GM21515 (cell line): ENCODE measurements at regions not wholly inside any gene's neighbourhood (a gene's known extent, or its start where the extent isn't known, plus 50 kb on each side); places are given as distances from the start of the nearest gene placed in this dataset.

Experiments used
- ATAC-seq: cut with Tn5 transposase; IDR thresholded peaks from one replicate; pipeline ENCODE4 v1.9.1; 2021; ENCODE audit not compliant: unreplicated experiment

- ATAC-seq = no peak
These were observed 63.0 kb downstream of the C5orf15 start for GRCh38 chr5:133905424-133905823.

GRCh38 chr5:133904641-133905040, 63.8 kb downstream of the C5orf15 start:
- no peak for ATAC-seq

GRCh38 chr5:133902511-133903118, 65.8 kb downstream of the C5orf15 start:
- no peak for ATAC-seq

- no peak for ATAC-seq
These were observed 67.7 kb downstream of the C5orf15 start for GRCh38 chr5:133900534-133901270.

DNA sequence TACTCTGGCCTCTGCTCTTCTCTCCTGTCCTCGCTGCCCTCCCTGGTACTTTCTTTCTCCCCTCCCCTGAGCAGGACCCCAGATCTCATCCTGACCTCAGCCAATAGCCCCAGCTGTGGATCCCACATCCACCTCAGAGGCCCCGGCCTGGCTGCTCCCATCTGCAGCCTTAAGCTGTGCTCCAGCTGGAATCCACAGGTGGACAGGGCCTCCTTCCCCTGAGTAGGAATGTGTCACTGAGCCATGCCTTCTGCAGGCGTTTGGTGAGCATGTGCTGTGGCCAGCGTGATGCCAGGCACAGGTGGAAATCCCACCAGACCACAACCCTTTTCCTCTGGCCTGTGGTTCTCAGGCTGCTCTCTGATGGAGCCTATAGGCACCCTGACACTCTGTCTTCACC, 68.9 kb downstream of the C5orf15 start:
- ATAC-seq = no peak

- no peak for ATAC-seq
These were observed 70.0 kb downstream of the C5orf15 start for GRCh38 chr5:133898440-133898839.

GRCh38 chr5:133897431-133897830, 71.0 kb downstream of the C5orf15 start:
- ATAC-seq = no peak

GRCh38 chr5:133896873-133897272, 71.6 kb downstream of the C5orf15 start:
- ATAC-seq = no peak

DNA sequence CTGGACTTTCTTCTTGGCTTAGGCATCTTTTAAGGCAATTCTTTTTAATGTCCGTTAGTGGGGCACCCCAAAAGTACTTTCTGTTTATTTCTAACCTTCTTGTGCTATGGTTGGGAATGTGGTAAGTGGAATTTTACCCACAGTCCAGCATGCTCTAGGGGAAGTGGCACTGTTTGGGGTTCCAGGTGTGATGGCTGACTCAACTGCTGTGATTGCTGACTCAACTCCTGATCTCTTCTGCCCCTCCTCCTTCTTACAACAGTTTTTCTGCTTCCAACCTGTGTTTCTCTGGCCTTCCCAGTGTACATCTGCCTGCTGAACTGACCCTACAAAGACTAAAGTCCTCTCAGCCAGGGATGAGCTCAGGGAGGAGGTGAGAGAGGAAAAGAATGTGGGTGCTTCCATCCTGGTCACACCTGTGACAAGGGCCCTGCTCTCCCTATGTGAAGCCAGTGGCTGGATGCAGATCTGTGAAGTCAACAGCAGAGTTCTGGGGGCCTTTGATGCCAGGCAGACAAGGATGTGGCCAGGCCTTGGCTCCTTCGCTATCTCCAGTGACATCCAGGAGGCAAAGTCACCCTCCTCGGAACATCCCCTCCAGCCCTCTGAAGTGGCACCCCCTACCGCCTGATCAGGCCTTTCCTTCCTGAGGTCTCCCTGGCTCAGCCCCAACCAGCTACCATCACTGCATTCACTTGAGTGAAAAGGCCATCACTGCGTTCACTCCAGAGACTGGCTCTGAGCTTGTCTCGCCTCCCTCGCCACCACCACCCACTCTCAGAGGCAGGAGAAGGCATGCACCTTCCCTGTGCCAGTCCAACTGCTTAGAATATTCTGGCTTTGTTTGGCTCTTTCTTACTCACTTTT, 72.2 kb downstream of the C5orf15 start:
- no peak for ATAC-seq

DNA sequence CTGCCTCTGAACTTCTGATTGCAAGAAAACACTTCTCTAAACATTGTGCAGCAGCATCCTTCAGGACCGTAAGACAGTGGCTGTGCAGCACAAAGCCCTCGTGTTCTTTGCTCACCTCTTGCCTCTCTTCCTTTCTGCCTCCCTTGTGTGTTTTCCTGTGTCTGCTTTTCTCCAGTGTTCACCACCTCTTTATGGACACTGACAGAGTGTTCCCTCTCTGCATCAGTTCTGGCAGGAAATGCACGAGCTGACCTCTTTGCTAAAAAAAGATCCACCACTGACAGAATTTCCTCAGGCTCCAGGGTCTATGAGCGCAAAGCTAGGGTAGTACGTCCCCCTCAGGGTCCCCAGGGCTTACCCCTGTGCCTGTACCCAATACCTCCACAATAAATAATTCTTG, 74.3 kb downstream of the C5orf15 start:
- ATAC-seq = no peak

- no peak for ATAC-seq
These were observed 75.7 kb downstream of the C5orf15 start for GRCh38 chr5:133892774-133893173.

- no peak for ATAC-seq
These were observed 76.1 kb downstream of the C5orf15 start for GRCh38 chr5:133892306-133892705.

- ATAC-seq = no peak
These were observed 77.0 kb downstream of the C5orf15 start for GRCh38 chr5:133891390-133891789.

- ATAC-seq = no peak
These were observed 77.6 kb downstream of the C5orf15 start for GRCh38 chr5:133890776-133891280.

- no peak for ATAC-seq
These were observed 78.1 kb downstream of the C5orf15 start for GRCh38 chr5:133890314-133890713.

- ATAC-seq = no peak
These were observed 79.0 kb downstream of the C5orf15 start for GRCh38 chr5:133889271-133889905.

DNA sequence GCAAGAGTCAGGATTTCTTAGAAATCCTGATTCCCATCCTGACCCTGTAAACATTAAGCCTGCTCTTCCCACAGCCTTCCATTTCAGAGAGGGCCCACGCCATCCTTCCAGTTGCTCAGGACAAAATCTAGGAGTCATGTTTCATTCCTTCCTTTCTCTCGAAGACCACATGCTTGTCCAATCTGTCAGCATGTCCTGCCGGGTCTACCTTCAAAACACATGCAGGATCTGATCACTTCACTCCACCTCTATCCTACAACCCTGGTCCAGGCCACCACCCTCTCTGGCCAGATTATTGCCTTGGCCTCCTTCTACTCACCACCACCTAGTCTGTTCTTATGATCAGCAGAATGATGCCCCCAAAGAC, 79.8 kb downstream of the C5orf15 start:
- no peak for ATAC-seq

DNA sequence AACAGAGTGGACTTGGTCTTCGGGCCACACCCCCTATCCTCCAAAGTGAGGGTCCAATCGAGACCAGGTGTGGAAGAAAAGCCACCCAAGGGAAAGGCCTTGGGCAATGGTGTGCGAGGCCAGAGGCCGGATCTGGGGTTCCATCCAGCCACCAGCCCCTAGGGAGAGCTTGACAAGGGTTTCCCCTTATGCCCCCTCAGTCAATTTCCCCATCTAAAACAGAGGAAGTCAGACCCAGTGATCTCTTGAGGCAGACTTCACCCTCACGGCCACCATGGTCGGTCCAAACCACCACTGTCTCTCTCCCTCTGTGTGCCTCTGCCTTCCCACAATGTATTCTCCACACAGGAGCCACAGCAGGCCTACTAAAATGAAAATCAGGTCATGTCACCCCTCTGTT, 82.9 kb downstream of the C5orf15 start:
- no peak for ATAC-seq

DNA sequence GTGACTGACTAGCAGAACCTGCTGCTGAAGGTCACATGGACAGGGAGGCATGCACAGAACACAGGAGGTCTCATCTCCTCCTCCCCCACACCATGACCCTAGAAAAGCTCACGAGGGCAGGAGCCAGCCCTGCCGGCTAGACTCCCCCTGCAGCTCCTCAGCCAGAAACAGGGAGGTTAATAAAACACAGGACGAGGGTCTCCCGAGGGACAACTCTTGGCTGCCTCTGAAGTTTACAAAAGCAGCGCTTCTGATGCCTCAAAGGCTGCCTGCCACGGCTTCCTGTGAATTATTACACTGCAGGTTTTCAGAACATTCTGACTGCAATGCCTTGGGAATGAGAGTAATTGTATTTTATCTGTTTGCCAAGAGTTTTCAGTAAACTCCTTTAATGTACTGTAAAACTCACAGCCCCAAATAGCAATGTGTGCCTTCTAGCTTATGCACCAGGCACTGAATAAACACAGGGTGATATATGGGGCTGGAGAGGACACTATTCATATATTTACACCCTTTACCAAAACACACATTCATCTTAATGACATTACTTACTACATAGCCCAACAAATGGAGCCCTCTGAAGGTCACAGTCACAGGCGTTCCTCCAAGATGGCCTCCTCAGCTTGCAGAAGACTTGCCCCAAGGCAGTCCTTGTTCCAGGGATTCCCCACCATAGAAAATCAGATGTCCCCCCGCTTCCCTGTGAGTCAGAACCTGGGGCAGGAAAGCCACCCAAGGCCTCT, 83.7 kb downstream of the C5orf15 start:
- no peak for ATAC-seq

DNA sequence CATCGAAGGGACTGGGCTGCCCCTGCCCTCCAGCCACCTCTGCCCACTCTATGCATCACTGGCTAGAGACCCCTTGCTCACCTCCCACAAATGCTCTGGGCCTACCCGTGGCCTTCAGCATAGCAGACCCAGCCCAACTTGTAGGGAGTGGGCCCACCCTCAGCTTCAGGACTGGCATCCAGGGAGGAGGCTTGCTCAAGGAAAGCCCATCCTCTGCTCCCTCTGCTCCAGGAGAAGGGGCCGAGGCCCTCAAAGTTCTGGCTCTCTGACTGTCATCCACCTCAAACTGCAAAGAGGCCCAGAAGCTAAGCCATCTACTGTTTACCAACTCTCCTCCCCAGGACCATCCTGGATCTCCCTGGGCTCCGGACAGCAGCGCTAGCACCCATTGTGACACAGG, 84.5 kb downstream of the C5orf15 start:
- no peak for ATAC-seq

DNA sequence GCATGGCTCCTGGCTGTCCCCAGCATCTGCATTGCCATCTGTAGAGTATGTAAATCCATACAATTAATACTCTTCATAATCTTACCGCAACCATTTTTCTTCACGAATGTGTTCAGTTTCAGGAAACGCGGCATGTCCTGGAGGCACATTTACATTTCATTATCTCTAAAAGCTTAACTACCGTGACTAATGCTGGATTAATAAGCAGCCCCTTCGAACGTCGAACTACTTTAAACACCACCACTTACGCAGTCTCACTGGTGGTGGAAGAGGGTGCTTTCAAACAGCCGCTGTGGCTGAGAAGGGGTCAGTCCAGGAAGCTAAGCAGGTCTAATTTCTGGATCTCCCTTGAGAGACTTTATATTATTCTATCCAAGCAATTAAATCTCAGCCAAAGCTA, 85.6 kb downstream of the C5orf15 start:
- no peak for ATAC-seq
